Thyroid gland (tissue), 4 donors: ENCODE measurements at regions not wholly inside any gene's neighbourhood (a gene's known extent, or its start where the extent isn't known, plus 50 kb on each side); places are given as distances from the start of the nearest gene placed in this dataset.

Source experiments
- POLR2A ChIP-seq, 2 donors: fragments of 450-650 bp; IDR thresholded peaks; one replicate each; pipeline ENCODE4 v1.6.1; 2017; ENCODE audit warnings: antibody characterized with exemption in 2 of 2, mild to moderate bottlenecking in 2 of 2, moderate library complexity in 1 of 2
- TF ChIP-seq, protein P1 (sequence below), 6 experiments: fragments of 200-600 bp in 3 of 6; fragments of 450-650 bp in 3 of 6; sonication (generic) in 3 of 6; IDR thresholded peaks; one replicate each; pipeline ENCODE4 v1.5.1; 2016 to 2019; ENCODE audit warnings: antibody characterized with exemption in 6 of 6, mild to moderate bottlenecking in 2 of 6, inconsistent platforms in 1 of 6, moderate library complexity in 1 of 6

DNA sequence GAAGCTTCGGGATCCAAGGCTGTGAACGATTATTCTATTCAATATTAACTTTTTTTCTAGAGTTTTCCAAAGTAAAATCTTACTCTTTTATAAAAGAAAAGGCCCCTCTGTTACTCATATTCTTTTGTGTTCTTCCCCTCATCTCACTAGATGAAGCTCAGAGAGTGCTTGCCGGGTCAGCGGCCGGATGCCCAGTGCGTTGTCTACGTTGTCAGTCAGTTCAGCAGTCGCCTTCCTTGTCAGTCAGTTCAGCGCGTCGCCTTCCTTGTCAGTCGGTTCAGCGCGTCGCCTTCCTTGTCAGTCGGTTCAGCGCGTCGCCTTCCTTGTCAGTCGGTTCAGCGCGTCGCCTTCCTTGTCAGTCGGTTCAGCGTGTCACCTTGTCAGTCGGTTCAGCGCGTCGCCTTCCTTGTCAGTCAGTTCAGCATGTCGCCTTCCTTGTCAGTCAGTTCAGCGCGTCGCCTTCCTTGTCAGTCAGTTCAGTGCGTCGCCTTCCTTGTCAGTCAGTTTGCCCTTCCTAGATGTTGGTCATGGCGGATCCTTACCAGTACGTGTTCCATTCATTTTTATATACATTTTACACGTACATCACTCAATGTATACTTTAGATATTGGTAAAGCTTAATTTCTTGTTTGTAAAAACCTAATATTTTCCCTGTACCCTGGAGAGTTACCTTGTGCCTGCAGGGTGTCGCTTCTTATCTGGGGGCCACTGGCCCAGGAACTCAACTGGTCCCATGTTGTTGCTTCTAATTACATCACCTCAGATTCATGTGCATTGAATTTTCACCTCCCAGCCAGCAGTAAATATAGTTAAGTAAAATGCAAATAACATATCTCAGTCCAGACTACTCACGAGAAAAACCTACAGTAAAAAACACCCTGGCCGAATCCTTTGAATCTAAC lies 206.9 kb downstream of the ASB1 start:
- TF ChIP-seq, protein P1, sequence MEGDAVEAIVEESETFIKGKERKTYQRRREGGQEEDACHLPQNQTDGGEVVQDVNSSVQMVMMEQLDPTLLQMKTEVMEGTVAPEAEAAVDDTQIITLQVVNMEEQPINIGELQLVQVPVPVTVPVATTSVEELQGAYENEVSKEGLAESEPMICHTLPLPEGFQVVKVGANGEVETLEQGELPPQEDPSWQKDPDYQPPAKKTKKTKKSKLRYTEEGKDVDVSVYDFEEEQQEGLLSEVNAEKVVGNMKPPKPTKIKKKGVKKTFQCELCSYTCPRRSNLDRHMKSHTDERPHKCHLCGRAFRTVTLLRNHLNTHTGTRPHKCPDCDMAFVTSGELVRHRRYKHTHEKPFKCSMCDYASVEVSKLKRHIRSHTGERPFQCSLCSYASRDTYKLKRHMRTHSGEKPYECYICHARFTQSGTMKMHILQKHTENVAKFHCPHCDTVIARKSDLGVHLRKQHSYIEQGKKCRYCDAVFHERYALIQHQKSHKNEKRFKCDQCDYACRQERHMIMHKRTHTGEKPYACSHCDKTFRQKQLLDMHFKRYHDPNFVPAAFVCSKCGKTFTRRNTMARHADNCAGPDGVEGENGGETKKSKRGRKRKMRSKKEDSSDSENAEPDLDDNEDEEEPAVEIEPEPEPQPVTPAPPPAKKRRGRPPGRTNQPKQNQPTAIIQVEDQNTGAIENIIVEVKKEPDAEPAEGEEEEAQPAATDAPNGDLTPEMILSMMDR (IDR thresholded peaks at IDR 0.05), result no peak
- TF ChIP-seq POLR2A (IDR thresholded peaks at IDR 0.05), result no peak
